Activated CD4-positive, alpha-beta T cell treated with anti-CD3 and anti-CD28 coated beads for 48 hours (primary cell): ENCODE measurements at regions not wholly inside any gene's neighbourhood (a gene's known extent, or its start where the extent isn't known, plus 50 kb on each side); places are given as distances from the start of the nearest gene placed in this dataset.

ENCODE experiments used
- DNase-seq: peaks from one replicate; pipeline ENCODE4 v3.0.0-alpha.2; 2020

DNA sequence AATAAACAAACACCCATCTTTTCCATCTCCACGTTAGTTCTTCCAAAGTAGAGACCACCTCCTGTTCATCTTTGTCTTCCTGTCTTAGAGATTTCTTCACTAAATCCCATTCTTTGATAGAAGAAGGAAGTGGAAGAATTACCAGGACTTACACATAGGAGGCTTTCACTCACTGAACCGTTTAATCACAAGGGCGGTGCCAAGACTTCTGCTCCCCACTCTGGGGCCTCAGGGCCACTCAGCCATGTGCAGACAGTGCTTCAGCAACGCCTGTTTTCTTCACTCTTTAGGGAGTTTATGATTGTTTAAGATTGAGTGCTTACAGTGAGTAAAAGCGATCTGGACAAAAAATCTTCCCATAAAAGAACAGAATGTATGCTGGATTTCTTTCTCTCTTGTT lies 63.9 kb upstream of the SORCS3 start:
- no peak for DNase-seq

DNA sequence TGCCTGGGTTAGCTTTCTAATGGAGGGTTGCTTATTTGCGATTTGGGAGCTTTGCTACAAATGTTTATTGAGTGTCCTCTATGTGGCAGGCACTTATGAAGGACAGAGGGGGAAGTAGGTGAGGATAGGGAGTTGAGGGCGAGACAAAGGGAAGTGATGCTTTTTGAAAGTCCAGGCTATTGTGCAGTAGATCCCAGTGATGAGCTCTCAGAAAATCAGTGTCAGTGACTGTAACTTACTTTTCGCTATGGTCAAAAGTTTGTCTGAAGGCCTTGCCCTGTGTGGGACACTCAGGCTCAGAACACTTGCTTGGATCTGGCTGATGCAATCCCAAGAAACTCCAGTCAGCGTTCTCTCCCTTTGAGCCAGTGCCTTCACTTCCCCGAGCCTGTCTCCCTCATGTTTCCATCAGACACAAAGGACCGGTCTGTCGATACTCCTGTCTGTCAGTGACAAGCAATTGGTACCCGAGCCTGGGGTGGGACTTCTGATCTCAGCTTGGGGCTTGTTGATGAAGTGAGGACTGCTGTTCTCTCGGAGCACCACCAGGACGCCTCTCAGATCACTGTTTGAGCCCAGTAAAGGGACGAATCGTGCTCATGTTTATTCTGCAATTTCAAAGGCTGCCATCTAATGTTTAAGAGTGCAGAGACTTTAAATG lies 63.1 kb upstream of the SORCS3 start:
- no peak for DNase-seq

DNA sequence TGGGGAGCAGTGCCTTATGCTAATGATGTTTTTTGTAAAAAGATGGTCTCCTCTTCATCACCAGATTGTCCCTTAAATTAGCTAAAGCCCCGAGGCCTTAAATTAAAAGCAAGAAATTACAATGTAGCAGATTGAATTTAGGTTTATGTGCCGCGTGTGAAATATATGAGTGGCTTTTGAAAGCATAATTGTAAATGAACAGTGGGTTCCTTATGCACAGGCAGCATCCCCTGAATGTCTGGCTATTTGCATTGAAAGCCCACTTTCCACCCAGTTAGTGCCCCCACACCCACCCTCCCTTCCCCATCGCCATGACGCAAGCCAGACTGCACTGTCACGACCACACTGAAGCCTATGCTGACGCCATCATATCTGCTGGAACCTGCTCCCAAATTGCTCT lies 62.4 kb upstream of the SORCS3 start:
- no peak for DNase-seq

DNA sequence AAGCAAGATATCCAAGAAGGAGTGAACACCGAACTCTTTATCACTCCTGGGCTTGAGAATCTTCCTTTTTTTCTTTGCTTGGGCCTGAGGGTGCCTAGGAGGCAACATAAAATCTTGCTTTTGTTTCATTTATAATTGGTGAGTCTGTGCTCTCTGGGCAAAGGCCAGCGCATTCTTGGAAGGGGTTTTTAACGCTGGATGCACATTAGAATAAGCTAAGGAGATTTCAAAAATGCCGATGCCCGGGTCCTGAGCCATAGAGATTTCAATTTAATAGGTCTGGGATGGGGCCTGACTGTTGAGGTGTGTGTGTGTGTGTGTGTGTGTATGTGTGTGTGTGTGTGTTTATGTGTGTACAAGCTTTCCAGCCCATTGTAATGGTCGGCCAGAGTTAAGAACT lies 62.0 kb upstream of the SORCS3 start:
- DNase-seq: no peak

DNA sequence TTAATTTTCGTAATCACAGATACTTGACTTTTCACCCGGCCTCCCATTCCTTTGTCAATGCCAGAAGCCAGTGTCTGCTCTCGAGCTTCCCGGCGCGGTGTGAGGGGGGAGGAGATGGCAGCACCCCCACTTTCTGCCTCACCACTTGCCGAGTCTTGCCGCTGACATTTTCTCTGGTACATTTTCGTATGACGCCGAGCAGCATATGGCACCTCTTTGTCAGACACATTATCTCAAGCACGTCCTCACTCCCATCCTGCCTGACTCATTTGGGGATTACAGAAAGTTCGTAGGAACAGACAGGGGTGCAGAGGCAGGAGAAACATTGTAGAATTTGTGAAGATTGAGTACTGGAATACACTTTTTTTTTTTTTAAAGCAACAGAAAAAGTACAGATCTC lies 60.8 kb upstream of the SORCS3 start:
- DNase-seq: no peak

DNA sequence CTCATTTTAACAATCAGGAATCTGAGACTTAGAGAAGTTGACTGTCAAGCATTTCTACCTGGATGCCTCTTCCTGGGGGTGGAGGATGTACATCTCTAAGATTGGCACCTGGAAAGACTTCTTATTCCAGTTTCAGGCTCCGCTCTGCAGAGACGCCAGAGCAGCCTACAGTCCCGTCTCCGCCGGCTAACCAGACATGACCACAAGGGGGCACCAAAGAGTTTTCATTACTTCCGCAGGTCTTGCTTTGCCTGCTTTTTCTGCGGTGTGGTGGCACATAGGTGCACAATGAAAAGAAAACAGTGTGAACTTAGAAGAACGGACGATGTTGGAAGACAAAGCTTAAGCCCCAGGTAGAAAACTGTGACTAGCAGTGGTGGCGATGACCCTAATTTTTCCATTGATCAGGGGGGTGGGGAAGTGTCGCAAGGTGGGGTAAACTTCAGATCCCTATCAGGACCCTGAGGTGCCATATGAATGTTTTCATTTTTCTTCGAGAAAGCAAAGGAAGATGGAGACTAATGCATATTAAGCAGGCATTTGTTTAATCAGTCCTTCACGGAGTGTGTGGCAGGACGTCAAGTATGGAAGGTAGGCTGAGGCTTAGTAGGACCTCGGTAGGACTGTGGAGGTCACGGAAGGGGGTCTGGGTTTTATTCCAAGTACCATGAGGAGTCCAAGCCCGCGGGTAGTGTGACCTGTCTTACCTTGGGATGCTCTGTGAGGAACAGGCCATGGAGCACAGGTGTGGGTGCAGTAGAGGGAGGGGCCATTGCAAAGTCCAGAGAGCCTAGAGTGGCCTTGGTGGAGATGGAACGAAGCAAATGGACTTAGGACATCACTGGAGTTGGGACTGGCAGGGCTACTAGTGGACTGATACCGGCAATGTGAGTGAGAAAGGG lies 60.1 kb upstream of the SORCS3 start:
- peak; percentile 82 for DNase-seq

DNA sequence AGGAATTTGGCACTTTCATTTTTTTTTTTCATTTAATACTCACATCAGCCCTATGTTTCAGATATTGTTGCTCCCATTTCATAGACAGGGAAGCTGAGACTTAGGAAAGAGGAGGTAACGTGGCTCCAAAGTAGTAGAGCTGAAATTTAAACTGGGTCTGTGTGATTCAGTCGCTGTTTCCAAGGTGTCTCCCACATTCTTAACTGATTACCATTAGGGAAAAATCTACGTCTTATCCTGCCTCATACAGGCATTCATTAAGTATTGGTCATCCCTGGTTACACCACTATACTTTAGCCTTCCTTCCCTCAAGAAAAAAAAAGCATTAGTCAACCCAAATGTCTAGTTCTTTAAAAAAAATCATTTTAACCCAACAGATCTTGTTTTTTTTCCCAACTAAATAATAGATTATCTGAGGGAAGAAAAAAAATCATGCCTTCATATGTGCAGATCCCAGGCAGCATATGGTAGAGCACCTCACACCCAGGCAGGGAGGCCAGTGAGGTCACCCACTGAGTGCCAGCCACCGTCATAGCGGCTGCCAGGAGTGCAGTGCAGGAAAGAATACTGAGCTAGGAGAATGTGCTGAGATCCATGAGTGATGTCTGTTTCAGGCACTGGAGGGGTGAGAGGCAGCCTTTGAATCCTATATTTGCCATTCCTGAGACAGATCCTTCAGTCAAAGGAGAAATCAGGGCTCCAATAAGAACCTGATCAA lies 59.0 kb upstream of the SORCS3 start:
- DNase-seq: no peak

DNA sequence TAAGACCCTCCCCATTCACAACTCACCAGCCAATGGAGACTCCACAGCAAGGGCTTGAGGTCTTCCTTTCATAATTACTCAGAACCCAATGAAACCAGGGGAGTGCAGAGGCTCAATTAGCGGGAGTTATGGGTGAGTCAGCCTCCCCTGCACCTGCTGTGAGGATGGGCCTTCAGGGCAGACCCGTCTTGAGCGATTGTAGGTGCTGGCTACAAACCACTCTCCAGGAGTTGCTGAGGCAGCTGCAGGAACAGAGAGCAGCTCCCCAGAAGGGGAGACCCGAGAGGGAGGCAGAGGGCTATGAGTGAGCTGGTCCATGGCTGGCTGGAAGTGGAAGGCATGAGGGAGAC lies 58.5 kb upstream of the SORCS3 start:
- DNase-seq: peak; percentile 19

DNA sequence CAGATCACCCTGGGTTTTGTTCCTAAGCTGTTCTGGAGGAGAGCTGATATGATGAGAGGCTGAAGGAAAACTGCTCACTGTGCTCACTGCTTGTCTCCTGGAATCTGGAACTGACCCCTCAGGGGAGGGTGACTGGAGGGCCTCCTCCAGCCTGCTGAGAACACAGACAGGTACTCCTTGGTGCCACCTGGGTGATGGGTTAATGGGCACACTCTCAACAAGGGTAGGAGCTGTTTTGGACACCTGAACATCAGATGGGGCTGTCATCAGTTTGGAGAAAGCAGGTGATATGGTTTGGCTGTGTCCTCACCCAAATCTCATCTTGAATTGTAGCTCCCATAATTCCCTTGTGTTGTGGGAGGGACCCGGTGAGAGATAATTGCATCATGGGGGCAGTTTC lies 58.1 kb upstream of the SORCS3 start:
- no peak for DNase-seq

DNA sequence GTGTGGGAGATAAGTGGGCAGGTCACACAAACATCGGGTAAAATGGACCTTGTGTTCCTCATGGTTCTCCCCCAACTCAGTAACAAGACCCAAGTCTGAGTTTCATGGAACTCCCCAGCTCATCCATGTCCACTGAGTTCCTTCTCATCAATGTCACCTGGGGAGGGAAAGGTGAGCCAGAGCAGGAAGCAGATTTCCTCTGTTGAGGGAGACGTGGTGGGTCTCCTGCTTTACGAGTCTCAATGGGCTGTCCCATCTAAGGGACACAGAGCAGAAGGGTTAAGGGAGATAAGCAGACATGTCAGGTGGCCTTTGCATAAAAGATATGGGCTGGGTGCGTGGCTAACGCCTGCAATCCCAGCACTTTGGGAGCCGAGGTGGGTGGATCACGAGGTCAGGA lies 56.5 kb upstream of the SORCS3 start:
- no peak for DNase-seq

DNA sequence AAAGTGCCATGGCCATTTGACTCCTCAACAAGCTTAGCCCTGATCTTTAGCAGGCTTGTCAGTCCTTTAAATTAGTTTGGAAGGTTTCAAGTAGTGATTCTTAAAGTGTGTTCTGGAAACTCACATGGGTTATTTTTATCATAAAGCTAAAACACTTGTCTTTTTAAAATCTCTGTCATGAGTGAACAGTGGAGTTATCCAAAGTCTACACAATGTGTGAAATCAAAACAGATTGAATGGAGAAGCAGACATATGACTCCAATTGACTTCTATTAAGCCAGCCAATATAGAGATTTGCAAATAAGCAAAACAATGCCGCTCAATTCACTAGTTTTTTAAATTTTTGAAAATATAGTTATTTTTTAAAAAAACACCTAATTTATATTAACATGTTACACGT lies 53.3 kb upstream of the SORCS3 start:
- no peak for DNase-seq

DNA sequence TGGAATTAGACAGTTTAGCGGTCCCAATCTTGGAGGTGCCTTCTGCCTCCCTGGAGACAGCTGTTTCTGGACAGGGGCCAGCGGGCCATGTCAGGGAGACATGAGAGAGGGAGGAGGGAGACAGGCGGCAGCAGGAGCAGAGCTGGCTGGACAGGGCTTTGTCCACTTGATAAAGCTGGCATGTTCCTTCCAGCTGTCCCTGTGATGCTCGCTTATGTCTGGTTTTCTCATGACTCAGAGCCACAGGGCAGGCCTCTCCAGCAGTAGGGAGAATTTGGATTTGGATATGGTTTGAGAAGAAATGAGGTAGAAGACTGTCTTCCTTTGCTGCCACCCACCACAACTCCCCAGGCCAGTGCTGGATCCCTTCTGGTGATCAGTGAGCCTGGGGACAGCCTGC lies 51.7 kb upstream of the SORCS3 start:
- no peak for DNase-seq

DNA sequence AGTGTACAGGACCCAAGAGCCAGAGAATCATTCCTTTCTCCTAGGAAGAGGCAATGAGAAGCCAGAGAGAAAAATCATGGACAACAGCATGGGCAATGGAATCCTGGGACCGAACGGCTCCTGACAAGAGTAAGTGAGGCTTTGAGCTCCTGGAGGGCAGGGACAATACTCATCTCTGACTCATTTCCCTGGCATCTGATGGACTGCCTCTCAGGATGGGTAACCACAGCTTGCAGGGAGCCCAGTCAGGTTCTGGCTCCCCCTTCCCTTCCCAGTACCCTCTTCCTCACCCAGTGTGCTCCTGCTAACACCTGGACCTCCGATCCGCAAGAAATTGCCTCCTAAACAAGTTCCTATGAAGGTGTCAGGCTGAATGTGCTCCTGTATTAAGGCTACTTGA lies 51.2 kb upstream of the SORCS3 start:
- no peak for DNase-seq
